Bronchial epithelial cell (primary cell): ENCODE measurements at regions not wholly inside any gene's neighbourhood (a gene's known extent, or its start where the extent isn't known, plus 50 kb on each side); places are given as distances from the start of the nearest gene placed in this dataset.

Experiments used
- DNase-seq: peaks from one replicate; pipeline ENCODE4 v3.0.0-alpha.2; 2010; ENCODE audit warnings: low read depth
- FAIRE-seq: peaks from 2 replicates; lab custom pipeline; 2011; peaks lifted over from hg19 to GRCh38; lab: Jason Lieb, UNC
- H3K27me3 ChIP-seq: 2 replicates; pipeline ENCODE4 v1.5.1; 2011; ENCODE audit warnings: low read length; ENCODE audit not compliant: control insufficient read depth, insufficient read depth
- H3K36me3 ChIP-seq: 2 replicates; pipeline ENCODE4 v1.5.1; 2011; ENCODE audit warnings: low read length; ENCODE audit not compliant: control insufficient read depth, insufficient read depth
- H3K4me3 ChIP-seq: 2 replicates; pipeline ENCODE4 v1.5.1; 2011; ENCODE audit warnings: mild to moderate bottlenecking, low read depth, low read length, control low read depth
- CTCF ChIP-seq: IDR thresholded peaks from 2 replicates; pipeline ENCODE4 v1.5.1; 2011; ENCODE audit warnings: mild to moderate bottlenecking, moderate library complexity, low read length, control low read depth, inconsistent platforms; ENCODE audit not compliant: insufficient read depth, severe bottlenecking

GRCh38 chr9:90540734-90541133 is 101.9 kb downstream of the DIRAS2 start:
- TF ChIP-seq CTCF, result no peak
- H3K4me3 ChIP-seq, result no peak overlapping the region
- no peaks in the 10 kb centered on the region for H3K27me3 ChIP-seq
- H3K36me3 ChIP-seq, result no peaks in the 10 kb centered on the region
- DNase-seq (no peak), FAIRE-seq (no peak)

GRCh38 chr9:90544488-90544887 is 98.1 kb downstream of the DIRAS2 start:
- no peak for TF ChIP-seq CTCF
- Histone ChIP-seq H3K36me3 (no peaks in the 10 kb centered on the region), H3K27me3 (no peaks in the 10 kb centered on the region), H3K4me3 (no peak overlapping the region)
- DNase-seq, result no peak
- no peak for FAIRE-seq

- FAIRE-seq (no peak), DNase-seq (peak; percentile 66)
- no peak overlapping the region for H3K4me3 ChIP-seq
- no peak for TF ChIP-seq CTCF
- H3K27me3 ChIP-seq, result no peaks in the 10 kb centered on the region
- H3K36me3 ChIP-seq, result no peaks in the 10 kb centered on the region
These were observed 96.4 kb downstream of the DIRAS2 start for GRCh38 chr9:90546200-90546599.

- H3K27me3 ChIP-seq, result no peaks in the 10 kb centered on the region
- FAIRE-seq (no peak), DNase-seq (peak; percentile 5)
- H3K4me3 ChIP-seq, result no peak overlapping the region
- no peaks in the 10 kb centered on the region for H3K36me3 ChIP-seq
- peak; percentile 12 for TF ChIP-seq CTCF
These were observed 94.7 kb downstream of the DIRAS2 start for GRCh38 chr9:90547896-90548295.

- no peaks in the 10 kb centered on the region for H3K27me3 ChIP-seq
- FAIRE-seq, result no peak
- no peak for TF ChIP-seq CTCF
These were observed 90.3 kb downstream of the DIRAS2 start for GRCh38 chr9:90552317-90552716.

GRCh38 chr9:90555351-90556057 is 87.1 kb downstream of the DIRAS2 start:
- DNase-seq, result no peak
- H3K36me3 ChIP-seq, result no peaks in the 10 kb centered on the region
- no peaks in the 10 kb centered on the region for H3K27me3 ChIP-seq
- no peak overlapping the region for H3K4me3 ChIP-seq
- TF ChIP-seq CTCF, result no peak
- no peak for FAIRE-seq

More at GRCh38 chr9:90552317-90552716, 90.3 kb downstream of the DIRAS2 start:
- Histone ChIP-seq H3K36me3 (no peaks in the 10 kb centered on the region), H3K4me3 (no peak overlapping the region)
- DNase-seq, result no peak
